Loucy (cell line): ENCODE measurements at regions not wholly inside any gene's neighbourhood (a gene's known extent, or its start where the extent isn't known, plus 50 kb on each side); places are given as distances from the start of the nearest gene placed in this dataset.

Experiments
- EZH2phosphoT487 ChIP-seq: fragments of 200-600 bp; IDR thresholded peaks from 2 replicates; pipeline ENCODE4 v1.6.1; 2018; ENCODE audit warnings: antibody characterized with exemption, mild to moderate bottlenecking, moderate library complexity, borderline replicate concordance
- TF ChIP-seq, protein P1 (sequence below): fragments of 200-600 bp; sonication (generic); conservative IDR thresholded peaks from 2 replicates; pipeline ENCODE4 v1.5.1; 2014; ENCODE audit warnings: mild to moderate bottlenecking, antibody characterized with exemption, low read length

DNA sequence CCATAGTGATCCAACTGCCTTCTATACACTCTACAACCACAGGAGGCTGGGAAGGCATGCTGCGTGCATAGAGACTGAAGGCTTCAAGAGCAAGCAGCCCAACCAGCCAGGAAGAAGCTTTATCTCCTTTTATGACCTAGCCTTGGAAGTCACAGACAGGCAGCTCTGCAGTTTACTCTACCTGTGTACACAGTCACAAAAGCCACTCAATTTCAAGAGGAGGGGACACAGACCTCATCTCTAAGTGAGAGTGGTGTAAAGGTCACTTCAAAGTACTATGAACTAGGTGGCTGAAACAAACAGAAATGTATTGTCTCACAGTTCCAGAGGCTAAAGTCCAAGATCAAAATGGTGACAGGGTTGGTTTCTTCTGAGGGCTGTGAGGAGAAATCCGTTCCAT, 69.6 kb upstream of the GJB5 start:
- TF ChIP-seq, protein P1, sequence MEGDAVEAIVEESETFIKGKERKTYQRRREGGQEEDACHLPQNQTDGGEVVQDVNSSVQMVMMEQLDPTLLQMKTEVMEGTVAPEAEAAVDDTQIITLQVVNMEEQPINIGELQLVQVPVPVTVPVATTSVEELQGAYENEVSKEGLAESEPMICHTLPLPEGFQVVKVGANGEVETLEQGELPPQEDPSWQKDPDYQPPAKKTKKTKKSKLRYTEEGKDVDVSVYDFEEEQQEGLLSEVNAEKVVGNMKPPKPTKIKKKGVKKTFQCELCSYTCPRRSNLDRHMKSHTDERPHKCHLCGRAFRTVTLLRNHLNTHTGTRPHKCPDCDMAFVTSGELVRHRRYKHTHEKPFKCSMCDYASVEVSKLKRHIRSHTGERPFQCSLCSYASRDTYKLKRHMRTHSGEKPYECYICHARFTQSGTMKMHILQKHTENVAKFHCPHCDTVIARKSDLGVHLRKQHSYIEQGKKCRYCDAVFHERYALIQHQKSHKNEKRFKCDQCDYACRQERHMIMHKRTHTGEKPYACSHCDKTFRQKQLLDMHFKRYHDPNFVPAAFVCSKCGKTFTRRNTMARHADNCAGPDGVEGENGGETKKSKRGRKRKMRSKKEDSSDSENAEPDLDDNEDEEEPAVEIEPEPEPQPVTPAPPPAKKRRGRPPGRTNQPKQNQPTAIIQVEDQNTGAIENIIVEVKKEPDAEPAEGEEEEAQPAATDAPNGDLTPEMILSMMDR, result no peak
- TF ChIP-seq EZH2phosphoT487, result no peak
